ENCODE measurements at regions not wholly inside any gene's neighbourhood (a gene's known extent, or its start where the extent isn't known, plus 50 kb on each side); places are given as distances from the start of the nearest gene placed in this dataset.

- Histone ChIP-seq H3K27me3 (replicated peaks; ENCODE audit: control insufficient read depth, insufficient read depth, low read length) (no peaks in the 10 kb centered on the region), H3K36me3 (ENCODE audit: control insufficient read depth, insufficient read depth, low read length) (no peaks in the 10 kb centered on the region), H3K4me3 (replicated peaks; ENCODE audit: low read depth, low read length) (no peak overlapping the region)
- no peak for TF ChIP-seq CTCF (IDR thresholded peaks at IDR 0.05; ENCODE audit: insufficient read depth, low read length, poor library complexity, severe bottlenecking)
- DNase-seq (ENCODE audit: extremely low read depth, insufficient read length): no peak
Observed at GRCh38 chr3:22895671-22896070, 307.5 kb upstream of the UBE2E2 start.

GRCh38 chr3:22898558-22898957 lies 304.6 kb upstream of the UBE2E2 start:
- no peak for DNase-seq (ENCODE audit: extremely low read depth, insufficient read length)
- no peak for TF ChIP-seq CTCF (IDR thresholded peaks at IDR 0.05; ENCODE audit: insufficient read depth, low read length, poor library complexity, severe bottlenecking)
- no peaks in the 10 kb centered on the region for H3K36me3 ChIP-seq (ENCODE audit: control insufficient read depth, insufficient read depth, low read length)
- no peak overlapping the region for H3K4me3 ChIP-seq (replicated peaks; ENCODE audit: low read depth, low read length)
- H3K27me3 ChIP-seq (replicated peaks; ENCODE audit: control insufficient read depth, insufficient read depth, low read length): no peaks in the 10 kb centered on the region

GRCh38 chr3:22899441-22899840 lies 303.7 kb upstream of the UBE2E2 start:
- H3K4me3 ChIP-seq (replicated peaks; ENCODE audit: low read depth, low read length): no peak overlapping the region
- H3K27me3 ChIP-seq (replicated peaks; ENCODE audit: control insufficient read depth, insufficient read depth, low read length): no peaks in the 10 kb centered on the region
- DNase-seq (ENCODE audit: extremely low read depth, insufficient read length): no peak
- no peaks in the 10 kb centered on the region for H3K36me3 ChIP-seq (ENCODE audit: control insufficient read depth, insufficient read depth, low read length)
- TF ChIP-seq CTCF (IDR thresholded peaks at IDR 0.05; ENCODE audit: insufficient read depth, low read length, poor library complexity, severe bottlenecking): no peak

- TF ChIP-seq CTCF (IDR thresholded peaks at IDR 0.05; ENCODE audit: insufficient read depth, low read length, poor library complexity, severe bottlenecking): no peak
- H3K36me3 ChIP-seq (ENCODE audit: control insufficient read depth, insufficient read depth, low read length): no peaks in the 10 kb centered on the region
Observed at GRCh38 chr3:22900296-22900695, 302.8 kb upstream of the UBE2E2 start.

GRCh38 chr3:22901684-22902083 lies 301.4 kb upstream of the UBE2E2 start:
- no peak overlapping the region for H3K4me3 ChIP-seq (replicated peaks; ENCODE audit: low read depth, low read length)
- no peaks in the 10 kb centered on the region for H3K36me3 ChIP-seq (ENCODE audit: control insufficient read depth, insufficient read depth, low read length)
- no peak for DNase-seq (ENCODE audit: extremely low read depth, insufficient read length)
- H3K27me3 ChIP-seq (replicated peaks; ENCODE audit: control insufficient read depth, insufficient read depth, low read length): no peaks in the 10 kb centered on the region
- no peak for TF ChIP-seq CTCF (IDR thresholded peaks at IDR 0.05; ENCODE audit: insufficient read depth, low read length, poor library complexity, severe bottlenecking)

More at GRCh38 chr3:22900296-22900695, 302.8 kb upstream of the UBE2E2 start:
- Histone ChIP-seq H3K27me3 (replicated peaks; ENCODE audit: control insufficient read depth, insufficient read depth, low read length) (no peaks in the 10 kb centered on the region), H3K4me3 (replicated peaks; ENCODE audit: low read depth, low read length) (no peak overlapping the region)
- DNase-seq (ENCODE audit: extremely low read depth, insufficient read length): no peak

- TF ChIP-seq CTCF (IDR thresholded peaks at IDR 0.05; ENCODE audit: insufficient read depth, low read length, poor library complexity, severe bottlenecking): no peak
- no peaks in the 10 kb centered on the region; the same call in 1 of the 2 replicates for H3K27me3 ChIP-seq (replicated peaks; ENCODE audit: control insufficient read depth, insufficient read depth, low read length)
- H3K36me3 ChIP-seq (ENCODE audit: control insufficient read depth, insufficient read depth, low read length): no peaks in the 10 kb centered on the region
- H3K4me3 ChIP-seq (replicated peaks; ENCODE audit: low read depth, low read length): no peak overlapping the region
- no peak for DNase-seq (ENCODE audit: extremely low read depth, insufficient read length)
Observed at GRCh38 chr3:22907161-22907780, 295.9 kb upstream of the UBE2E2 start.
